Breast epithelium (tissue), 4 donors: ENCODE measurements at regions not wholly inside any gene's neighbourhood (a gene's known extent, or its start where the extent isn't known, plus 50 kb on each side); places are given as distances from the start of the nearest gene placed in this dataset.

Source experiments
- DNase-seq, 2 donors: peaks; one replicate each; pipeline ENCODE4 v3.0.0-alpha.2; 2019; ENCODE audit warnings: low spot score in 2 of 2
- H3K27ac ChIP-seq, 2 donors: fragments of 200-600 bp; sonication (generic) in 1 of 2; one replicate each; pipeline ENCODE4 v1.5.1; 2016 to 2019; ENCODE audit warnings: mild to moderate bottlenecking in 1 of 2
- H3K27me3 ChIP-seq, 2 donors: fragments of 200-600 bp; sonication (generic) in 1 of 2; one replicate each; pipeline versions ENCODE4 v1.5.1 to v1.6.0; 2017 to 2019; ENCODE audit warnings: control low read depth in 1 of 2, mild to moderate bottlenecking in 1 of 2
- H3K36me3 ChIP-seq: fragments of 200-600 bp; one replicate; pipeline ENCODE4 v1.5.1; 2019
- H3K4me1 ChIP-seq, 2 donors: fragments of 200-600 bp; sonication (generic); one replicate each; pipeline ENCODE4 v1.5.1; 2016 to 2019; ENCODE audit warnings: control low read depth in 1 of 2
- H3K4me3 ChIP-seq, 3 donors: fragments of 200-600 bp; sonication (generic); 1 replicate in 2 of 3; 2 replicates in 1 of 3; pipeline ENCODE4 v1.5.1; 2016 to 2019; ENCODE audit warnings: mild to moderate bottlenecking in 3 of 3, moderate library complexity in 2 of 3
- H3K9me3 ChIP-seq, 2 donors: fragments of 200-600 bp; sonication (generic) in 1 of 2; one replicate each; pipeline ENCODE4 v1.5.1; 2016 to 2019; ENCODE audit warnings: control low read depth in 1 of 2
- CTCF ChIP-seq, 3 donors: fragments of 450-650 bp; IDR thresholded peaks; one replicate each; pipeline ENCODE4 v1.5.1; 2016 to 2017; ENCODE audit warnings: antibody characterized with exemption in 3 of 3, mild to moderate bottlenecking in 3 of 3, moderate library complexity in 3 of 3
- POLR2A ChIP-seq: fragments of 450-650 bp; IDR thresholded peaks from one replicate; pipeline ENCODE4 v1.6.1; 2016; ENCODE audit warnings: antibody characterized with exemption, mild to moderate bottlenecking, moderate library complexity
- POLR2AphosphoS5 ChIP-seq, 3 donors: sonication (generic); formaldehyde crosslinking; IDR thresholded peaks; one replicate each; pipeline ENCODE4 v1.6.1; 2017; ENCODE audit warnings: antibody characterized with exemption in 3 of 3
- intact Hi-C: fragments of 100-400 bp; cut with DNase I; formaldehyde crosslinking; loops from one replicate; pipeline ENCODE4 v1.15.1; 2023; ENCODE audit warnings: low total_unique reads

GRCh38 chr17:53525590-53525989 is 297.1 kb upstream of the KIF2B start:
- Histone ChIP-seq H3K9me3 (no peaks in the 10 kb centered on the region), H3K27ac (no peak overlapping the region), H3K4me3 (no peak overlapping the region), H3K4me1 (no peaks in the 10 kb centered on the region), H3K27me3 (no peaks in the 10 kb centered on the region), H3K36me3 (no peaks in the 10 kb centered on the region)
- no peak for DNase-seq
- intact Hi-C loops: loop anchor here (5.0 kb wide), 1 partner anchor 1058 kb away; no protein-coding TSS in a partner anchor
- TF ChIP-seq POLR2AphosphoS5 (IDR thresholded peaks at IDR 0.05): no peak
- no peak for TF ChIP-seq POLR2A
- no peak for TF ChIP-seq CTCF (IDR thresholded peaks at IDR 0.05)

GRCh38 chr17:53516636-53517035 is 306.1 kb upstream of the KIF2B start:
- H3K36me3 ChIP-seq: no peaks in the 10 kb centered on the region
- no peak for TF ChIP-seq CTCF (IDR thresholded peaks at IDR 0.05)
- no peak for TF ChIP-seq POLR2A
- no peak for TF ChIP-seq POLR2AphosphoS5 (IDR thresholded peaks at IDR 0.05)
- intact Hi-C loops: no loop called here
- H3K9me3 ChIP-seq: no peaks in the 10 kb centered on the region
- DNase-seq: no peak
- H3K27ac ChIP-seq: no peak overlapping the region
- no peaks in the 10 kb centered on the region for H3K27me3 ChIP-seq
- H3K4me3 ChIP-seq: no peak overlapping the region
- H3K4me1 ChIP-seq: no peaks in the 10 kb centered on the region

GRCh38 chr17:53499277-53499676 is 323.4 kb upstream of the KIF2B start:
- H3K27ac ChIP-seq: no peak overlapping the region
- H3K27me3 ChIP-seq: no peaks in the 10 kb centered on the region
- H3K36me3 ChIP-seq: no peaks in the 10 kb centered on the region
- H3K4me3 ChIP-seq: no peak overlapping the region
- no peak for DNase-seq
- TF ChIP-seq POLR2A (no peak), CTCF (IDR thresholded peaks at IDR 0.05) (no peak), POLR2AphosphoS5 (IDR thresholded peaks at IDR 0.05) (no peak)
- H3K4me1 ChIP-seq: no peaks in the 10 kb centered on the region
- H3K9me3 ChIP-seq: no peaks in the 10 kb centered on the region
- intact Hi-C loops: no loop called here

- intact Hi-C loops: no loop called here
- H3K4me3 ChIP-seq: no peak overlapping the region
- no peaks in the 10 kb centered on the region for H3K9me3 ChIP-seq
- DNase-seq: no peak
- no peaks in the 10 kb centered on the region for H3K36me3 ChIP-seq
- H3K27ac ChIP-seq: no peak overlapping the region
- no peaks in the 10 kb centered on the region for H3K27me3 ChIP-seq
- TF ChIP-seq POLR2A (no peak), CTCF (IDR thresholded peaks at IDR 0.05) (no peak), POLR2AphosphoS5 (IDR thresholded peaks at IDR 0.05) (no peak)
- H3K4me1 ChIP-seq: no peaks in the 10 kb centered on the region
These were observed 326.4 kb upstream of the KIF2B start for GRCh38 chr17:53496356-53496755.

- Histone ChIP-seq H3K4me3 (no peak overlapping the region), H3K27me3 (no peaks in the 10 kb centered on the region), H3K36me3 (no peaks in the 10 kb centered on the region), H3K27ac (no peak overlapping the region), H3K4me1 (no peaks in the 10 kb centered on the region), H3K9me3 (no peaks in the 10 kb centered on the region)
- no peak for DNase-seq
- intact Hi-C loops: no loop called here
- TF ChIP-seq CTCF (IDR thresholded peaks at IDR 0.05) (no peak), POLR2AphosphoS5 (IDR thresholded peaks at IDR 0.05) (no peak), POLR2A (no peak)
These were observed 330.2 kb upstream of the KIF2B start for GRCh38 chr17:53492532-53492931.
